ENCODE measurements at regions not wholly inside any gene's neighbourhood (a gene's known extent, or its start where the extent isn't known, plus 50 kb on each side); places are given as distances from the start of the nearest gene placed in this dataset.

DNA sequence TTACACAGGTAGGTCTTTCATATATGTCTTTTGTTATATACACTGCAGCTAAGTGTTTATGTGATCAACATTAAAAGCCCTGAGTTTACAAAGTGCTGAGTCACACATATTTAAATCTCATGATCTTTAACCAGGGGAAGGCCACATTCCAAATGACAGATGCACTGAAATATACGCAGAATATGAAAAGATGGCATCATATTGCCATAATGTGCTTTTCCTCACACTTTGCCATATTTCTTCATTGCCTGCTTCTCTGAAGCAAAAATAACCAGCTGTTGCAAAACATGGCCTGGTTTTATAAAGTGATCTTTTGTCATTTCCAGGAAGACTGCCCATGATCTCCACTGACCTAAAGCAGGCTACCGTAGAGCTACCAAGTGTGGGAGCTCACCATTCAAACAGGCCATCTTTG is 93.5 kb upstream of the MAPRE2 start:
- TF ChIP-seq, protein P1, sequence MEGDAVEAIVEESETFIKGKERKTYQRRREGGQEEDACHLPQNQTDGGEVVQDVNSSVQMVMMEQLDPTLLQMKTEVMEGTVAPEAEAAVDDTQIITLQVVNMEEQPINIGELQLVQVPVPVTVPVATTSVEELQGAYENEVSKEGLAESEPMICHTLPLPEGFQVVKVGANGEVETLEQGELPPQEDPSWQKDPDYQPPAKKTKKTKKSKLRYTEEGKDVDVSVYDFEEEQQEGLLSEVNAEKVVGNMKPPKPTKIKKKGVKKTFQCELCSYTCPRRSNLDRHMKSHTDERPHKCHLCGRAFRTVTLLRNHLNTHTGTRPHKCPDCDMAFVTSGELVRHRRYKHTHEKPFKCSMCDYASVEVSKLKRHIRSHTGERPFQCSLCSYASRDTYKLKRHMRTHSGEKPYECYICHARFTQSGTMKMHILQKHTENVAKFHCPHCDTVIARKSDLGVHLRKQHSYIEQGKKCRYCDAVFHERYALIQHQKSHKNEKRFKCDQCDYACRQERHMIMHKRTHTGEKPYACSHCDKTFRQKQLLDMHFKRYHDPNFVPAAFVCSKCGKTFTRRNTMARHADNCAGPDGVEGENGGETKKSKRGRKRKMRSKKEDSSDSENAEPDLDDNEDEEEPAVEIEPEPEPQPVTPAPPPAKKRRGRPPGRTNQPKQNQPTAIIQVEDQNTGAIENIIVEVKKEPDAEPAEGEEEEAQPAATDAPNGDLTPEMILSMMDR (IDR thresholded peaks at IDR 0.05 in 8 of 11, conservative IDR thresholded peaks at IDR 0.05 in 3 of 11): no peak
- no peak for TF ChIP-seq POLR2A (IDR thresholded peaks at IDR 0.05)
- no peak for TF ChIP-seq POLR2AphosphoS5 (IDR thresholded peaks at IDR 0.05)

All from spleen (tissue), 7 donors.